ENCODE measurements at regions not wholly inside any gene's neighbourhood (a gene's known extent, or its start where the extent isn't known, plus 50 kb on each side); places are given as distances from the start of the nearest gene placed in this dataset.

- TF ChIP-seq, protein P1, sequence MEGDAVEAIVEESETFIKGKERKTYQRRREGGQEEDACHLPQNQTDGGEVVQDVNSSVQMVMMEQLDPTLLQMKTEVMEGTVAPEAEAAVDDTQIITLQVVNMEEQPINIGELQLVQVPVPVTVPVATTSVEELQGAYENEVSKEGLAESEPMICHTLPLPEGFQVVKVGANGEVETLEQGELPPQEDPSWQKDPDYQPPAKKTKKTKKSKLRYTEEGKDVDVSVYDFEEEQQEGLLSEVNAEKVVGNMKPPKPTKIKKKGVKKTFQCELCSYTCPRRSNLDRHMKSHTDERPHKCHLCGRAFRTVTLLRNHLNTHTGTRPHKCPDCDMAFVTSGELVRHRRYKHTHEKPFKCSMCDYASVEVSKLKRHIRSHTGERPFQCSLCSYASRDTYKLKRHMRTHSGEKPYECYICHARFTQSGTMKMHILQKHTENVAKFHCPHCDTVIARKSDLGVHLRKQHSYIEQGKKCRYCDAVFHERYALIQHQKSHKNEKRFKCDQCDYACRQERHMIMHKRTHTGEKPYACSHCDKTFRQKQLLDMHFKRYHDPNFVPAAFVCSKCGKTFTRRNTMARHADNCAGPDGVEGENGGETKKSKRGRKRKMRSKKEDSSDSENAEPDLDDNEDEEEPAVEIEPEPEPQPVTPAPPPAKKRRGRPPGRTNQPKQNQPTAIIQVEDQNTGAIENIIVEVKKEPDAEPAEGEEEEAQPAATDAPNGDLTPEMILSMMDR (IDR thresholded peaks at IDR 0.05): no peak
- no peak for TF ChIP-seq POLR2A (IDR thresholded peaks at IDR 0.05)
Observed at GRCh38 chr7:26495569-26495968, 203.9 kb downstream of the SNX10 start.

Data from esophagus squamous epithelium (tissue), 4 donors.